H1 (cell line): ENCODE measurements at regions not wholly inside any gene's neighbourhood (a gene's known extent, or its start where the extent isn't known, plus 50 kb on each side); places are given as distances from the start of the nearest gene placed in this dataset.

Experiments used
- CTCF ChIA-PET: fragments of 300-600 bp; sonication (Branson Sonifier 250); formaldehyde crosslinking; loops from one replicate; lab custom pipeline; 2021; ENCODE audit not compliant: partially characterized antibody; lab: Charles Lee
- POLR2A ChIA-PET: fragments of 300-600 bp; sonication (Branson Sonifier 250); formaldehyde crosslinking; loops from one replicate; lab custom pipeline; 2021; ENCODE audit warnings: inconsistent platforms; ENCODE audit not compliant: partially characterized antibody; lab: Charles Lee
- DNase-seq, 2 experiments: peaks; one replicate each; pipeline versions ENCODE4 v3.0.0 to v3.0.0-alpha.2; 2010 to 2022; ENCODE audit warnings: low spot score in 2 of 2, low read depth in 1 of 2, mixed read lengths in 1 of 2
- FAIRE-seq: peaks from 2 replicates; lab custom pipeline; 2011; peaks lifted over from hg19 to GRCh38; lab: Jason Lieb, UNC
- H2AFZ ChIP-seq: 2 replicates; pipeline ENCODE4 v1.8.1; 2012; ENCODE audit warnings: low read length, inconsistent platforms
- H2AK5ac ChIP-seq: 2 replicates; pipeline ENCODE4 v1.6.1; 2013; ENCODE audit warnings: low read depth, low read length
- H2BK120ac ChIP-seq: replicated peaks from 2 replicates; pipeline ENCODE3; 2013; ENCODE audit warnings: low read depth, low read length, inconsistent platforms
- H2BK12ac ChIP-seq: 2 replicates; pipeline ENCODE4 v1.6.1; 2013; ENCODE audit warnings: low read depth, low read length
- H2BK15ac ChIP-seq: 2 replicates; pipeline ENCODE4 v1.6.1; 2013; ENCODE audit warnings: low read length
- H2BK20ac ChIP-seq: 2 replicates; pipeline ENCODE4 v1.6.1; 2013; ENCODE audit warnings: low read length
- H2BK5ac ChIP-seq: 2 replicates; pipeline ENCODE4 v1.6.1; 2013; ENCODE audit warnings: low read depth, low read length
- H3K14ac ChIP-seq: 2 replicates; pipeline ENCODE4 v1.6.1; 2013; ENCODE audit warnings: inconsistent platforms; ENCODE audit not compliant: insufficient read length
- H3K18ac ChIP-seq: 2 replicates; pipeline ENCODE4 v1.6.1; 2013; ENCODE audit warnings: low read length; ENCODE audit errors: extremely low read depth
- H3K23ac ChIP-seq: 2 replicates; pipeline ENCODE4 v1.6.1; 2013; ENCODE audit warnings: inconsistent platforms; ENCODE audit not compliant: insufficient read length
- H3K23me2 ChIP-seq: 2 replicates; pipeline ENCODE4 v1.6.1; 2013; ENCODE audit warnings: low read depth, low read length
- H3K27ac ChIP-seq: 2 replicates; pipeline ENCODE4 v1.6.1; 2011; ENCODE audit warnings: low read depth, low read length, inconsistent platforms
- H3K27me3 ChIP-seq, 4 experiments: replicated peaks in 1 of 4; 1 replicate in 1 of 4; 2 replicates in 3 of 4; pipeline versions ENCODE4 v1.6.1 to v1.8.1; 2011 to 2013; ENCODE audit warnings: low read length in 3 of 4, mild to moderate bottlenecking in 3 of 4, inconsistent platforms in 2 of 4, mixed read lengths in 2 of 4, moderate library complexity in 1 of 4; ENCODE audit not compliant: control insufficient read depth in 3 of 4, insufficient read depth in 3 of 4; ENCODE audit errors: extremely low read depth in 1 of 4
- H3K36me3 ChIP-seq, 4 experiments: 2 replicates each; pipeline versions ENCODE4 v1.6.1 to v1.8.1; 2011 to 2013; ENCODE audit warnings: mild to moderate bottlenecking in 4 of 4, low read length in 3 of 4, moderate library complexity in 2 of 4, control low read depth in 1 of 4, inconsistent platforms in 1 of 4; ENCODE audit not compliant: insufficient read depth in 4 of 4, control insufficient read depth in 2 of 4
- H3K4ac ChIP-seq: replicated peaks from 2 replicates; pipeline ENCODE3; 2013; ENCODE audit warnings: low read length, low read depth, mixed read lengths, inconsistent platforms; ENCODE audit not compliant: insufficient read length
- H3K4me1 ChIP-seq, 4 experiments: replicated peaks in 1 of 4; 1 replicate in 1 of 4; 2 replicates in 3 of 4; pipeline versions ENCODE4 v1.6.1 to v1.8.1; 2011 to 2013; ENCODE audit warnings: low read length in 3 of 4, inconsistent platforms in 2 of 4, mixed read lengths in 1 of 4; ENCODE audit not compliant: insufficient read depth in 4 of 4, control insufficient read depth in 3 of 4
- H3K4me2 ChIP-seq, 2 experiments: 2 replicates each; pipeline versions ENCODE4 v1.6.1 to v1.8.1; 2011 to 2013; ENCODE audit warnings: low read depth in 2 of 2, low read length in 2 of 2, control low read depth in 1 of 2, inconsistent platforms in 1 of 2, mild to moderate bottlenecking in 1 of 2; ENCODE audit not compliant: insufficient read depth in 1 of 2
- H3K4me3 ChIP-seq, 4 experiments: fragments of 200-600, 300-600 bp in 1 of 4; sonication (generic), shearing (Covaris generic), sonication (Bioruptor Twin) in 1 of 4; 2 replicates each; pipeline versions ENCODE4 v1.5.1 to v1.8.1; 2011 to 2016; ENCODE audit warnings: low read length in 4 of 4, low read depth in 3 of 4, control low read depth in 2 of 4, inconsistent platforms in 2 of 4, mild to moderate bottlenecking in 2 of 4, mixed read lengths in 1 of 4, moderate library complexity in 1 of 4; ENCODE audit not compliant: insufficient read depth in 2 of 4; ENCODE audit errors: extremely low read depth in 1 of 4
- H3K56ac ChIP-seq: replicated peaks from 2 replicates; pipeline ENCODE3; 2013; ENCODE audit warnings: low read depth, mild to moderate bottlenecking, mixed read lengths, low read length, inconsistent platforms; ENCODE audit not compliant: insufficient read length
- H3K79me1 ChIP-seq: 2 replicates; pipeline ENCODE4 v1.6.1; 2013; ENCODE audit warnings: low read depth, low read length, control low read depth
- H3K79me2 ChIP-seq, 2 experiments: 2 replicates each; pipeline versions ENCODE4 v1.6.1 to v1.8.1; 2012 to 2013; ENCODE audit warnings: low read length in 2 of 2, mild to moderate bottlenecking in 2 of 2, inconsistent platforms in 1 of 2; ENCODE audit not compliant: insufficient read depth in 2 of 2, control insufficient read depth in 1 of 2
- H3K9ac ChIP-seq, 4 experiments: replicated peaks in 1 of 4; 1 replicate in 1 of 4; 2 replicates in 3 of 4; pipeline versions ENCODE4 v1.6.1 to v1.8.1; 2011 to 2013; ENCODE audit warnings: low read depth in 3 of 4, low read length in 3 of 4, control low read depth in 2 of 4, mild to moderate bottlenecking in 2 of 4, moderate library complexity in 2 of 4, inconsistent platforms in 1 of 4; ENCODE audit errors: extremely low read depth in 1 of 4
- H3K9me3 ChIP-seq, 2 experiments: 2 replicates each; pipeline versions ENCODE4 v1.6.1 to v1.8.1; 2012 to 2013; ENCODE audit warnings: mild to moderate bottlenecking in 2 of 2, moderate library complexity in 2 of 2, control low read depth in 1 of 2, inconsistent platforms in 1 of 2, low read depth in 1 of 2, low read length in 1 of 2, mixed read lengths in 1 of 2; ENCODE audit not compliant: insufficient read depth in 2 of 2
- H4K20me1 ChIP-seq, 2 experiments: replicated peaks in 1 of 2; 2 replicates each; pipeline versions ENCODE3 to v1.8.1; 2011 to 2013; ENCODE audit warnings: inconsistent platforms in 2 of 2, low read length in 2 of 2, mild to moderate bottlenecking in 1 of 2; ENCODE audit not compliant: insufficient read depth in 2 of 2, control insufficient read depth in 1 of 2
- H4K5ac ChIP-seq: 2 replicates; pipeline ENCODE4 v1.6.1; 2013; ENCODE audit warnings: low read length, low read depth, mixed read lengths, inconsistent platforms; ENCODE audit not compliant: insufficient read length
- H4K8ac ChIP-seq: 2 replicates; pipeline ENCODE4 v1.8.0; 2013; ENCODE audit warnings: mild to moderate bottlenecking, moderate library complexity, low read length, inconsistent platforms; ENCODE audit not compliant: insufficient read depth; ENCODE audit errors: extremely low read depth
- H4K91ac ChIP-seq: replicated peaks from 2 replicates; pipeline ENCODE3; 2013; ENCODE audit warnings: low read length, mixed read lengths, inconsistent platforms; ENCODE audit not compliant: insufficient read length
- ATF3 ChIP-seq: IDR thresholded peaks from 2 replicates; pipeline ENCODE4 v1.6.1; 2011; ENCODE audit warnings: low read depth, mild to moderate bottlenecking, low read length; ENCODE audit not compliant: insufficient read depth
- CEBPB ChIP-seq: IDR thresholded peaks from 2 replicates; pipeline ENCODE4 v1.6.1; 2012; ENCODE audit warnings: low read depth, low read length
- CHD1 ChIP-seq: IDR thresholded peaks from 2 replicates; pipeline ENCODE4 v1.6.1; 2012; ENCODE audit warnings: low read depth, low read length, improper control_type of control experiment
- CHD2 ChIP-seq: IDR thresholded peaks from 2 replicates; pipeline ENCODE4 v1.6.1; 2012; ENCODE audit warnings: low read length, improper control_type of control experiment
- NRF1 ChIP-seq: IDR thresholded peaks from 2 replicates; pipeline ENCODE4 v1.6.1; 2011; ENCODE audit warnings: mild to moderate bottlenecking, low read depth, low read length, improper control_type of control experiment
- PHF8 ChIP-seq: fragments of 200-600 bp; sonication (generic); conservative IDR thresholded peaks from 2 replicates; pipeline ENCODE4 v1.7.1; 2012; ENCODE audit warnings: low read depth, mild to moderate bottlenecking, inconsistent platforms, low read length, moderate library complexity
- POLR2AphosphoS5 ChIP-seq: IDR thresholded peaks from 2 replicates; pipeline ENCODE4 v1.6.1; 2011; ENCODE audit warnings: low read depth, low read length
- RXRA ChIP-seq: IDR thresholded peaks from 2 replicates; pipeline ENCODE4 v1.6.1; 2011; ENCODE audit warnings: low read depth, mild to moderate bottlenecking, low read length, moderate library complexity; ENCODE audit not compliant: insufficient read depth
- TEAD4 ChIP-seq: IDR thresholded peaks from 2 replicates; pipeline ENCODE4 v1.6.1; 2012; ENCODE audit warnings: low read depth, low read length, inconsistent platforms, mixed read lengths

- TF ChIP-seq RXRA, result no peak
- no peak for TF ChIP-seq CEBPB
Observed at GRCh38 chr9:18352711-18353110, 121.2 kb upstream of the ADAMTSL1 start (continued).

- Histone ChIP-seq H3K23me2 (no peaks in the 10 kb centered on the region), H4K8ac (no peak overlapping the region), H3K4me1 (no peaks in the 10 kb centered on the region), H3K79me2 (no peaks in the 10 kb centered on the region), H2BK5ac (no peak overlapping the region), H3K9me3 (no peaks in the 10 kb centered on the region), H4K91ac (no peak overlapping the region), H3K9ac (no peak overlapping the region), H4K5ac (no peak overlapping the region)
- FAIRE-seq (no peak), DNase-seq (no peak)
- no peak for TF ChIP-seq PHF8
- no peak for TF ChIP-seq TEAD4
- TF ChIP-seq CHD1, result no peak
- TF ChIP-seq POLR2AphosphoS5, result no peak
- TF ChIP-seq NRF1, result no peak
- no peak for TF ChIP-seq ATF3
- no peak for TF ChIP-seq CHD2
- TF ChIP-seq, all 59 proteins: peak for 0
- H2BK120ac ChIP-seq, result no peak overlapping the region
- H3K4me2 ChIP-seq, result no peak overlapping the region
- no peak overlapping the region for H2BK15ac ChIP-seq
- no peak overlapping the region for H2AFZ ChIP-seq
- no peak overlapping the region for H2BK20ac ChIP-seq
- no peak overlapping the region for H2AK5ac ChIP-seq
- no peak overlapping the region for H3K14ac ChIP-seq
- ChIA-PET CTCF (no interaction called here), POLR2A (no interaction called here)
- H3K79me1 ChIP-seq, result no peaks in the 10 kb centered on the region
- H3K4ac ChIP-seq, result no peak overlapping the region
- no peak overlapping the region for H3K27ac ChIP-seq
- H3K56ac ChIP-seq, result no peak overlapping the region
- no peak overlapping the region for H3K23ac ChIP-seq
- no peaks in the 10 kb centered on the region for H3K36me3 ChIP-seq
- no peaks in the 10 kb centered on the region for H4K20me1 ChIP-seq
- no peak overlapping the region for H2BK12ac ChIP-seq
- no peak overlapping the region for H3K4me3 ChIP-seq
- no peak overlapping the region for H3K18ac ChIP-seq
- H3K27me3 ChIP-seq, result no peaks in the 10 kb centered on the region
Observed at GRCh38 chr9:18353473-18353872, 120.5 kb upstream of the ADAMTSL1 start.
